NCI-H748 (cell line): ENCODE measurements at regions not wholly inside any gene's neighbourhood (a gene's known extent, or its start where the extent isn't known, plus 50 kb on each side); places are given as distances from the start of the nearest gene placed in this dataset.

Source experiments
- DNase-seq: peaks from one replicate; lab custom pipeline; 2025; ENCODE audit not compliant: unreplicated experiment; lab: John Stamatoyannopoulos, UW

DNA sequence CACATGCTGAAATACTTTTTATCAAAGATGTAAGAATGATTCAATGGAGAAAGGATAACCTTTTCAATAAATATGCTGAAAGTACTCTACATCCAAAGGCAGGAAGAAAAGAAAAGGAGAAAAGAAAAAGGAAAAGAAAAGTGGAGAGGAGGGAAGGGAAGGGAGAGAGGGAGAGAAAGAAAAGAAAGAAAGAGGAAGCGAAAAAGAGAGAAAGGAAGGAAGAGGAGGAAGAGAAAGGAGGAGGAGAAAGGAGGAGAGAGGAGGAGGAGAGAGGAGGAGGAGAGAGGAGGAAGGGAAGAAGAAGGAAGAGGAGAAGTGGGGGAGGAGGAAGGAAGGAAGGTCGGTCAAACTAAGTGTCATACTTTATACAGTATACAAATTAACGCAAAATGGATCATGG, 297.4 kb upstream of the HSF2 start:
- no peak for DNase-seq

DNA sequence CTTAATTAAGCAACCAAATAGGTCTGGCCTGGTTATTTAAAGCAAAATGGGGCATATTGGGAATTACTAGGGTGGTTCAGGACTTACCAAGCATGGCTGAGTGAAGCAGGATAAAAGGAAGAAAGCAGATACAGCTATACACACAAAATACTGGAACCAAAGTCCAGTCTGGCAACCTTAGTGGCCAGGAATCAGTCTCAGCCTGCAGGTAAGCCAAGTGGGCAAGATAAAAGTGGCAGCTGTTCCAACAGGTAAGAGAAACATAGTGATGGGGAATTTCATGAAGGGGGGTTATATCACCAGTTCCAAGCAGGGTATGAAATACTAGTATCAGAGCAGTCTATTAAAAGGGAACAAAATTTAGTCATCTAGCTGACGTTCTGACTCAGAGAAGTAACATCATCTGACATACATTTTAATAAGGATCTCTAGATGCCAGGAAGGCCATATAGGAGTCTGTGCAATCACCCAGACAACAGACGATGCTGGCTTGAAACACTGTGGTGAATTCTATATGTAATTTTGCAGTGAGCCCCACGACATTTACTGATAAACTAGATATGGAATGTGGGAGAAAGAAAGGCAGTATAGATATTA, 292.1 kb upstream of the HSF2 start:
- no peak for DNase-seq

DNA sequence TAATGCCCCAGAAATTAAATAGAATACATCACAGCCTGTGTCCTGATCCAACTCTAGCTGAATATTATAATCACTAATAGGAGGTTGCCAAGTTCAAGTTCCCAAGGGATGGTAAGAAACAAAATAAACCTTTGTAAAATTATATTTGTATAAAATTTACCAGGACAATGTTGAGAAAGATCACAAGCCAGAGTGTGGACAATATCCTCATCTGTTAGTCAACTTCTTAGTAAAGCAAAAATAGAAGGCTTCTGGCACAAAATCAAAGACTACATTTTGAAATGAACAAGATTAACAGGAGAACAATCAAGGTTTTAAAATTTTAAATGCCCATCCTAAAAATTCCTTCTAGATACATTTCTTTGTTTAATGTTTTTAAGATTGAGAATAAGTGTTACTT, 290.4 kb upstream of the HSF2 start:
- DNase-seq: no peak

DNA sequence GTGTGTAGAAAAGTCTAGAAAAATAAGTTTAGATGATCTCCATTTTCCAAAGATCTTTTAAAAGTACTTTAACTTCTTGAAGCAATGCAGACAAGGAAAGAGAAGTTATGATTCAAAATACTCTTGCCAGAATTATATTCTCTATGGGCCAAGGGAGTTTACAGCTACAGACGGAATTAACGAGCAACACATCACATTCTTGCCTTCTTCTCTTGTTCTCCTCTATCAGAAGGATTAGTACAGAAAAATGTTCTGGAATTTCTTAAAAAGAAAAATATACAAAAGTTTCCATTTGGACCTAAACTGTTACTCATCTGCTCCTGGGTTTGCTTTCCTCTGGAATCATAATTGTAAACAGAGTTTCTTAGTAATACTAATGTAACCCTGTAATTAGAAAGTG, 284.7 kb upstream of the HSF2 start:
- no peak for DNase-seq

DNA sequence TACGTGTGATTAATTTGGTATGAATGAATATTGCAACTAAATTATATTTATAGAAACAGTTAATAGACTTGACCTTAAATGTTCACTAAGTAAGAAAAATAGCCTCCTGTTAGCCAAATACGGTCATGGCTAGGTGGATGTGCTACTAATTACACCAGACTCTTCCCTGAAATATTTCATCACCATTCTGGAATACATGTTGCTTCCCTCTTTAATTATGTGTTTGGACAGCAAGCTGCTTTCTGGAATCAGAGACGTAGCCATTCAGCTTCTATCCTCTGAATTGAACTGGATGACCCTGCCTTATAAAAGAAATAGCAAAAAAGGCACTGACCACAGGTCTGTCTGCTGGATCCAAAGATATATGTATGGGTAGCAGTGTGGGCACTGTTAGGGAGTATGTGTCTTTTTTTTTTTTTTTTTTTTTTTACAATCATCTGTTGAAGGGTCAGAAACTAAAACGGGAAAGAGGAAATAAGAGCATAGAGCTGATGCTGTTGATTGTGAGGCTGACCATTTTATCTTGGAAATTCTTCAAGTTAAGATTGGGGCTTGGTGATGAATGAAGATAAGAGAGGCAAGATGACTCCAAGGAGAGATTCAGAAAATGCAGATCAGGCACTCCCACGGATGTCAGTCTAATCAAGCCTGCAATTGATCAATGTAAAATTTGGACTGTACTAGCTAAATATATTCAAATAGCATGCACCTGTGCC, 283.2 kb upstream of the HSF2 start:
- DNase-seq: no peak

DNA sequence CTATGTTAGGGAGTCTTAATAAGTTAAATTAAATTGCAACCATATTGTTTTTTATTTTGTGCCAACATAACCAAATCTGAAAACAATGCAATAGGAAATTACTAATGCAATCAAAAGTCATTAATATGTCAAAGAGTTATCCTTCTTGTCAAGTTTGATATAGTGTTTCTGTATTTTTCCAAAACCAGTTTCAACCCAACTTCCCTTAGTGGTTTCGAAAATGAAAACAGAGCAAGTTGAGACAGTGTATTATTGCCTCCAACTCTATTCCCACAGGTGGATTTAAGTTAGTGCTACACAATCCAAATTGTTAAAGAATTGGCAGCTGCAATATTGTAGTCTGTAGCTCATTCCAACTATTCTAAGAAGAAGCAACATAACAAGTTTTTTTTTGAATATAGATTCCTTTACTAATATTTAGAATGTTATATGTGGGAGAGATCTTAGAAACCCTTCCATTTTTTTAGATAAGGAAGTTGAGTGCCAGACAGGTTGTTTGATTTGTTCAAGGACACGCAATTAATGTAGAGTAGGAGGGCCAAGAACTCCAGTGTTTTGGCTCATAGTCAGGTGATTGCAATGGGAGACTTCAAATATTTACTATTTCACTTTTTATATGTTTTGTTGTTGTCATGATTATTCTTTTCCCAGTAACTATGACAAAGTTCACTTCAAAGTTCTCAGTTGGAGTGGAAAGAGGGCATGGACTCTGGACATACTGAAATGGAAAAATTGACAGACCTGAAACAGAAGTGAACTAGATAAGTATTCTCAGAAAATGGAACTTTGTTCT, 282.4 kb upstream of the HSF2 start:
- DNase-seq: no peak

DNA sequence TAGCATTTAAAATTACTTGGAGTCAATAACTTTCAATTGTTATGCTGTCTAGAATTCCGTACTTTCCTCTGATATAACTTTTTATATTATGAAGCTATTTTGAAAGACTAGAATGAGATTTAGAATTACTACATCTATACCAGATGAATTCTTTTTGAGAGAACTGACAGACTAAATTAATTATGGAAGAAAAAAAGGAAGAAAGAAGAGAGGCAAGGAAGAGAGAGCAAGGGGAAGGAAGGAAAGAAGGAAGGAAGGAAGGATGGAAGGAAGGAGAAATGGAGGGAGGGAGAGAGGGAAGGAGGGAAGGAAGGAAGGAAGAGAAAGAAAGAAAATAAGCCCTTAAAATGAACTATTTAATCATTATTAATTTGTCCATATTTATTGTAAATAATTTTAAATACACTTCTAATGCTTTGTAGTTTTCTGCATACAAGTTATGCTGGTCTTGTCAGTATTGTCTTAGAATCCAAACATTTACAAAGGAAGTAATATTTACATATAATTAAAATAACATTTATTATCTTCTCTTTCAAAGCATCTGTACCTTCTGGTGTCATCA, 280.4 kb upstream of the HSF2 start:
- no peak for DNase-seq

DNA sequence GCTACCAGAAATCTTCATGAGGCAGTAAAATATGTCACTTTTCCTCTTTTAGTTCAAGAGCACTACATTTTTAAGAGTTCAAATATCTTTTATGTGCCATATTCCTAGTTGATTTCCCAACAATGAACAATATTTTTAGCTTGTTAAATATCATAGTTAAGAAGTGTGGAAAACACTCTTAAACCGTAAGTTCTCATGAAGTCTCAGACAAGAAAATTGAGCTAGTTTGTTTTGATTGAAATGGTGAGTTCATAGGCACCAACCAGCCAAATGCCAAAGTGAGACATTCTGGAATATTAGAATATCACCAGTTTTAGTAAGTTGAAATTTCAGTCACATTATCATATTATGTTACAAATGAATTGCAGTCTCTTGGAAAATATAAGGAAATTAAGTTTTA, 277.2 kb upstream of the HSF2 start:
- DNase-seq: no peak

DNA sequence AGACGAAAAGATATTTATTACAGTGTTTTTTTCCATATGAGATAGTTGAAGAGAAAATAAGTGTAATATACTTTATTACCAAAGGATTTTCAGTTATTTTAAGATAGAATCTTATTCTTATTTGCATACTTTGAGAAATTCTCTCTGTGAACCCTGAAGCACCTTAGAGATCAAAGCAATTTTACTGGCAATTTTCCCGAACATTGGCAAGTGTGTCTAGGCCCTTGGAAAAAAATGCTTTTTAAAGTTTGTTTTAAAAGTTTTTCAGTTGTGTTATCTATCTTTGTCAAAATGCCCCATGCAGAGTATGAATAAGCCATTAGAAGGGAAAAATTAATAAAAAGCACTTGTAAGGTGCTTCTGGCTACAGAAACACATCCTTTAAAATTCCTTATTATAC, 276.8 kb upstream of the HSF2 start:
- no peak for DNase-seq

DNA sequence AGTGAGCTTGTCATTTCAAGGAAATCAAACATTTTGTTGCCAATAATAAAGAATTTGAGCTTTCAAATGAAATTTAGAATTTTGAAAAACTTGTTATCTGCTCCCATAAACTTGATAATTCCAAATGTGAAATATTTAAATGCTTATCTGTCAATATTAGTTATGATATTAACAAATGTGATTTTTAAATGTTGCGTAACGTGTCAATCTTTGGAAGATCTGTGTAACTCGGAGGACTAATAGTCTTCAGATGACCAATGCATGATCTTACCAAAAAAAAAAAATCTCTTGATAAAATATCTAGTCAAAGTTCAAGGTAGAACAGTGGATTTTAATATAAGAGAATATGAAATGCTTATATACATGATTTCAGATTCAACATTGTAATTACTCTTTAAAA, 274.5 kb upstream of the HSF2 start:
- no peak for DNase-seq

DNA sequence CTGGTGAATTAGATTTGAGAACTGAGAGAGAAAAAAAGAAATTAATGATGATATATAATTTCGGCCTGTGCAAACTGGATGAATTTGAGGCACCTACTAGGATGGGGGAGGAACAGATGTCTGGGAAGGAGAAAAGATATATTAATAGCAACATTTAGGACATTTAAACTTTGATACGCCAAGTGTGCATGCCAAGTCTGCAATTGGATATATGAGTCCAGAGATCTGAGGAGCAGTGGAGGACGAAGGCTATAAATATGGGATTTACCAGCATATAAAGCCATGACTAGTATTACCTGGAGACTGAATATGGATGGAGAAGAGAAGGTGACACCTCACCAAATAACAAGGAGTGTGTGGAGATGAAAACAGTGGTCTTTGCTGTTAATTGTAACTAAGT, 272.6 kb upstream of the HSF2 start:
- no peak for DNase-seq

DNA sequence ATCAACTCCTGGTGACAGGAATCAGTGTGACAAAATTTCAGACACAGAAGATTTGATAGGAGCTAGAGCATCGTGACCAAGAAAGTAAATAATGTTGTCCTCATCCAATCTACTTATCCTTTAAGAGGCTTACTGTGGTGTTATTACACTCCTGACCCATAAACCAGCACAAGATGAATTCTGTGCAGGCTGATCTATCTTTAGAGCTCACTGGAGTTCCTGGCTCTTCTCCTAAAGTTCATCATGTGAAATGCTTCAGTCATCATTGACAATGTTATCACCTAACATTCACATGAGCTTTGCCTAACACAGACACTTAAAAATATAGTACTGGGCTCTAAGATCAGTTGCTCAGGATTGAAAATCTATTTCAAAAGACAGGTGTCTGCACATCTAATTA, 271.0 kb upstream of the HSF2 start:
- no peak for DNase-seq

DNA sequence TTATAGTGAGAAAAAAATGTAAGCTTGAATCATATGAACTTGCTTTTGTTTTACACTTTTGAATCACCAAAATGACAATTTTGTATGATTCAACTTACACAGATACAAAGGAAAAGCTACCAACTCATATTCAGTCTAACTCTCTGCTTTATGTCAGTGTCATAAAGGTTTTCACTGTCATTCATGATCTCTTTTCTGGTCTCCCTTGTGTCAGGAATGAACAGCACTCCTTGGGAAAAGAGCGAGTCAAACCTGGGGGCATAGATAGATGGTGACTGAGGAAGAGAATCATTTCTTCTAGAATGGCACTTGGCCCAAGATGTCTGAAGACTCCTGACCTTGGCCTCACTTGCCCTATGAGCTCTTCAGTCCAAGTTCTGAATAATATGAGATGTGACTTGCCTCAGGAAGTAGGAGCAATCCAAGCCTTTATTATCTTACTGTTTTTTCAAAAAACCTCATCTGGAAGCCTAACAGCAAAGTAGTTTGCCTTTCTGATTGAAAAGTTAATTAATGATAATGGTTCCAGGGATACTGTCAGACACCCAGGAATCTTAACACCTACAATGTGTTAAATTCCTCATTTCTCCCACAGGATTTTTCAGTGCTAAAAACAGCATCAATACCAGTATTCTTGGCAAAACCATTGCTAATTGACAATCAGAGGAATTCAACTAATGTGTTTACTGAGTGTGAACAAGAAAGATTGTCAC, 270.0 kb upstream of the HSF2 start:
- no peak for DNase-seq

DNA sequence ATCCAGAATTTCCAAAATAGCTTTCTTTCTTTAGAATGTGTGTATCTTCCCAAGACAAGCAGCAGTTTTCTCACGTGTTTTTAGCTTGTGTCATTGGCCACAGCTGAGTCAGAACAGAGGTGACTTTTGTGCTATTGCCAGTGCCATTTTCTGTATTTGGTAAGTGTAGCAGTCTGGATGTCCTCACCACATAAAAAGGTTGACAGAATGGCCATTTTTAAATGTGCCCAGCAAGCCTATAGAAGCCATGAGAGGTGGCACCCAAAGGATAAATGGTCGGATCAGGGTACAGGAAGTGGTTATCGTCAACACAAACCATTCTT, 269.5 kb upstream of the HSF2 start:
- DNase-seq: no peak

DNA sequence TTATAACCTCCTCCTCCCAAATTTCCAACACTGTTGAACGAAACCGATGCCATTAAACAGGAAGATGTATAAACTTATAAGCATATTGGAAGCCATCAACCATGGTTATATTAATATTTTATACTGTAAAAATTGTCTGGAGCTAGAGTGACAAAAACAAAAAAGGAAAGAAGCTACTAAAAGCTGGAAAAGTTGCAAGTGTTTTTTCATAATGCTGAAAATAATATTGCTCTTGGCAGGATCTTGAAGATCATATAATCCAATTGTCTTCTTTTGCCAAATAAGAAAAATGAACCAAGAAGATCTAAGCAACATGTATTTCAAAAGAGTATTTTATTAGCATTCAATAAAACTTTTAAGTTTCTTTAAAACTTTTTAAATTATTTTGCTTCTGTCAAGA, 268.9 kb upstream of the HSF2 start:
- DNase-seq: no peak

DNA sequence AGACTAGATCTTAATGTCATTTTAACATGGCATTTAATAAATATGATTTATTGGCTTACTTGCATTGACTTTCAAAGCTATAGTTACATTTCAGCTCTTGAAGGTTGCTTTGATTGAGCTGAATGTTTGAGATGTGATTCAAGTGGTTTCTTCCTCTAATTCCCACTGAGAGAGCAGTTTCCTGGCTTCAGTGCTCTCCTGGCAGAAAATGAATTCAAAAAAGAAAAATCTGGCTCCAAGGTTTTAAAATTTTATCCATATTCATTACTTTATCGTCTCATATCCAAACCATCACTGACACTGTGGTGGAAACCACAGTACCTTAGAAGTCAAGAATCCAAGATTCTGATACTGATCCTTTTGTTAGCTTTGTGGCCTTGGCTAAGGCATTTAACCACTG, 263.1 kb upstream of the HSF2 start:
- DNase-seq: no peak

DNA sequence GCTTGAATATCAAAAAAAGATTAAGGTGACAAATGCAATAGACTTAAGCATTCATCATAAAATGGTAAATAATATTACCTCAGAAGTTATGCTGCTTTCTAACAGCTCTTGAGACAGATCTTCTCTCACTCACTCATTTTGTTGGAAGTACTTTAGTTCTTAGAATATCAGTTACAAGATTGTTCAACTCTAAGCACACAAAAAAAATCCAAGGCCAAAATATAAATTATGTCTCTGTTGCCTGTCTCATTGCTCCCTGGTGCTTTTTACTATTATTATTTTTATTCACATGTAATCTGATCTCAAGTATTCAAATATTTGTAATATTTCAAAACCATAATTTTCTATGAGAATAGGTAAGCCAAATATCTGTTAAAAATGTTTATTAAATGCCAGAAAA, 259.4 kb upstream of the HSF2 start:
- no peak for DNase-seq

DNA sequence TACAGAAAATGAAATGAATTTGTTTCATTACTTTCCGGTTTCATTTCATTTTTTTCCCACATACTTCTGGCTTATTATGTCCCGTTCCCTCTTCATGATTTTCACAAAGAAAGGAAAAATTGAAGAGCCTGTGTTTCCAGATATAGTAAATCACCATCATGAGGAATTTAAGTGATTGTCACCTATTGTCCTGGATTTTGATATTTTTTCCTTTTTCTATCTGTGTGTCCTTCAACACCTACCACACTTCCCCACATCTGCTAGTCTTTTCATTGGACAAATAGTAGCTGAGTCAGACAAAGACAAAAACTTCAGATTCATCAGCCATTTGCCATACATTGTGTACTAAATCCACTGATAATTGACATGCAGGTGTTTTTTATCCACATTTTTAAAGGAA, 258.2 kb upstream of the HSF2 start:
- no peak for DNase-seq

DNA sequence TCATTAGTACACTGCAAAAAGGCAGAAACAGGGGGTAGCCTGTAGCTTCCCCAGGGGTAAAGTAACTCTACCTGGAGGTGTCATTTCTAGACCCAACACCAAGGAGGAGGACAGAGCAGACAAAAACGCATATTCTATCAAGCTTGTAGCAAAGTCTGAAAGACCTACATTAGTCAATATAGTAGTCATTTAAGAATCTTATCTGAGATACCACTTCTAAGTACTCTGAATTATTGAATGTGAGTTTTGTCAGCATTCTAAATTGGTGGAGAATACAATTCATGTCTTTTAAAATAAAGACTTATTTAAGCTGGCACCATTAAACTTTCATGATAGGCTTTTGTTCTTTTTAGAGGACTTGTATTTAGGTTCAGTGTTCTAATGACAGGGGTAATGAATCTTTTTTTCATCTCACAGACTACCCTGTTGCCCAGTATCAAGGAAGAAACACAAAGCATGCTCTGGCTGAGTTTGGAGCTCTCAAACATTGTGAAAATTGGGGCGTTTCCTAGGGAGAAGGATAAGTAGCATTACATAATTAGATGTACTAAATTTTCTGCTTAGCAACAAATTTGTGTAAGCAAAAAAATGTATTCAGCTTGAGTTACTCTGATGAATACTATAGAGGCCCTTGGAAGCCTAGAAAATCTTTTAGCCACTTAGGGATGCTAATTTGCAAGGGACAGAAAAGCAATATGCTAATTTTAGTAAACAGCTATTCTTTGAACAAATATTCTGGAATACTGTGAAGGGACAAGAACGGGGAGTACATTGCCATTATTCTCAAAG, 255.4 kb upstream of the HSF2 start:
- DNase-seq: no peak

DNA sequence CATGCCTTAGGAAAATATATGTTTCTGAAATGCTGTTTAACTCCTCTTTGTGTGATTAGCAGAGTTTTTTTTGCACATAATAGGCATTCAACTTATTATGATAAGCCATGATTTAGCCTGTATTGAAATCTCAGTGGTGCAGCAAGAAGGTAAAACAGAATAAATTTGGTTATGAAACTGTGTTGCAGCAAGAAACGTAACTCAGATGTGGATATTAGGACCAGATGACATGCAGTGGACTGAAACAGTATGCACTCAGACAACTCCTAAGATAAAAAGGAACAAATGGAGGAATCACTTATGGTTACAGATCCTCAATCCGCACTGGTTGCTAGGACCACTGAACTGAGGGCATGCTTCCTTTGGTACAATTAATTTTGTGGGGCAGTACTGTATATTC, 254.2 kb upstream of the HSF2 start:
- DNase-seq: no peak

DNA sequence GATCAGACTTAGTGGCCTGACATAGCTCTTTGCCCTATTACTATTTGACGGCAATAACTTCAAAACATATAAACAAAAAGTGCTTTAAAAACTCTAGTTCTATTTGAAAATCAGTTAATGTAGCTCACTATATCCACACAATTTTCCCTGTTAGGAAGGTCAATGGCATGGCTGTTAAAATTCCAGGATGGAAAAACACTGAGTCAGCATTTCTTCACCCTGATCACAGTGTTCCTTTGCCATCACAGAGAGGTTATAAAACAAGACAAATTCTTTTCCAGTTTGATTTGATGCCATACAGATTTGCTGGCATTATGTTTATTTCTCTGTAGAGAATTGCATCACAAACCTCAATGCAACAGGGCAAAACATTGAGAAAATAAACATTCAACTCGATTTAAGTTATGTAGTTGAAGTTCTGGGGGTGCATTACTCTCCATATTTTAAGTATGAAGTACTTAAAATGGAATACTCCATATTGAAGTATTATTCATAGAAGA, 253.7 kb upstream of the HSF2 start:
- DNase-seq: no peak
